ENCODE measurements at regions not wholly inside any gene's neighbourhood (a gene's known extent, or its start where the extent isn't known, plus 50 kb on each side); places are given as distances from the start of the nearest gene placed in this dataset.

DNA sequence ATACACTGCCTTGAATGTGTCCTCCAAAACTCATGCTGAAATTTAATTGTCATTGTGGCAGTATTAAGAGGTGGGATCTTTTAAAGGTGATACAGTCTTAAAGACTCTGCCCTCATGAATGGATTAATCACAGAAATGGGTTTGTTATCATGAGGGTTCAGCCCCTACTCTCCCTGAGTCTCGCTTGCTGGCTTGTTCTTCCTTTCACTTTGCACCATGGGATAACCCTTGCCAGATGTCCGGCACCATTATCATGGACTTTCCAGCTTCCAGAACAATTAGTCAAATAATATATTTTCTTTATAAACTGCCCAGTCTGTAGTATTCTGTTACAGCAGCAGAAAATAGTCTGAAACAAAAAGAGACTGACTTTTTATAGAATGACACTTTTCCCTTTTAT, 67.9 kb upstream of the TENT5A start:
- TF ChIP-seq ZNF263 (CRISPR knock-in tag; IDR thresholded peaks at IDR 0.05; ENCODE audit: low read depth) = no peak
- TF ChIP-seq FOXP1 (CRISPR knock-in tag; IDR thresholded peaks at IDR 0.05; ENCODE audit: borderline replicate concordance) = no peak
- TF ChIP-seq, protein P1, sequence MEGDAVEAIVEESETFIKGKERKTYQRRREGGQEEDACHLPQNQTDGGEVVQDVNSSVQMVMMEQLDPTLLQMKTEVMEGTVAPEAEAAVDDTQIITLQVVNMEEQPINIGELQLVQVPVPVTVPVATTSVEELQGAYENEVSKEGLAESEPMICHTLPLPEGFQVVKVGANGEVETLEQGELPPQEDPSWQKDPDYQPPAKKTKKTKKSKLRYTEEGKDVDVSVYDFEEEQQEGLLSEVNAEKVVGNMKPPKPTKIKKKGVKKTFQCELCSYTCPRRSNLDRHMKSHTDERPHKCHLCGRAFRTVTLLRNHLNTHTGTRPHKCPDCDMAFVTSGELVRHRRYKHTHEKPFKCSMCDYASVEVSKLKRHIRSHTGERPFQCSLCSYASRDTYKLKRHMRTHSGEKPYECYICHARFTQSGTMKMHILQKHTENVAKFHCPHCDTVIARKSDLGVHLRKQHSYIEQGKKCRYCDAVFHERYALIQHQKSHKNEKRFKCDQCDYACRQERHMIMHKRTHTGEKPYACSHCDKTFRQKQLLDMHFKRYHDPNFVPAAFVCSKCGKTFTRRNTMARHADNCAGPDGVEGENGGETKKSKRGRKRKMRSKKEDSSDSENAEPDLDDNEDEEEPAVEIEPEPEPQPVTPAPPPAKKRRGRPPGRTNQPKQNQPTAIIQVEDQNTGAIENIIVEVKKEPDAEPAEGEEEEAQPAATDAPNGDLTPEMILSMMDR (IDR thresholded peaks at IDR 0.05) = no peak
- no peak for TF ChIP-seq CREB1 (CRISPR knock-in tag; IDR thresholded peaks at IDR 0.05)
- no peak for TF ChIP-seq JUN (CRISPR knock-in tag; IDR thresholded peaks at IDR 0.05)
- no peak for TF ChIP-seq ESRRA (CRISPR knock-in tag; IDR thresholded peaks at IDR 0.05; ENCODE audit: borderline replicate concordance)
- TF ChIP-seq, protein P2, sequence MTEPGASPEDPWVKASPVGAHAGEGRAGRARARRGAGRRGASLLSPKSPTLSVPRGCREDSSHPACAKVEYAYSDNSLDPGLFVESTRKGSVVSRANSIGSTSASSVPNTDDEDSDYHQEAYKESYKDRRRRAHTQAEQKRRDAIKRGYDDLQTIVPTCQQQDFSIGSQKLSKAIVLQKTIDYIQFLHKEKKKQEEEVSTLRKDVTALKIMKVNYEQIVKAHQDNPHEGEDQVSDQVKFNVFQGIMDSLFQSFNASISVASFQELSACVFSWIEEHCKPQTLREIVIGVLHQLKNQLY (CRISPR knock-in tag; IDR thresholded peaks at IDR 0.05) = no peak
- TF ChIP-seq, protein P3, sequence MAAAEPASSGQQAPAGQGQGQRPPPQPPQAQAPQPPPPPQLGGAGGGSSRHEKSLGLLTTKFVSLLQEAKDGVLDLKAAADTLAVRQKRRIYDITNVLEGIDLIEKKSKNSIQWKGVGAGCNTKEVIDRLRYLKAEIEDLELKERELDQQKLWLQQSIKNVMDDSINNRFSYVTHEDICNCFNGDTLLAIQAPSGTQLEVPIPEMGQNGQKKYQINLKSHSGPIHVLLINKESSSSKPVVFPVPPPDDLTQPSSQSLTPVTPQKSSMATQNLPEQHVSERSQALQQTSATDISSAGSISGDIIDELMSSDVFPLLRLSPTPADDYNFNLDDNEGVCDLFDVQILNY (CRISPR knock-in tag; IDR thresholded peaks at IDR 0.05) = no peak
- TF ChIP-seq, protein P4, sequence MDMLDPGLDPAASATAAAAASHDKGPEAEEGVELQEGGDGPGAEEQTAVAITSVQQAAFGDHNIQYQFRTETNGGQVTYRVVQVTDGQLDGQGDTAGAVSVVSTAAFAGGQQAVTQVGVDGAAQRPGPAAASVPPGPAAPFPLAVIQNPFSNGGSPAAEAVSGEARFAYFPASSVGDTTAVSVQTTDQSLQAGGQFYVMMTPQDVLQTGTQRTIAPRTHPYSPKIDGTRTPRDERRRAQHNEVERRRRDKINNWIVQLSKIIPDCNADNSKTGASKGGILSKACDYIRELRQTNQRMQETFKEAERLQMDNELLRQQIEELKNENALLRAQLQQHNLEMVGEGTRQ (CRISPR knock-in tag; IDR thresholded peaks at IDR 0.05) = no peak
- TF ChIP-seq TEAD1 (CRISPR knock-in tag; IDR thresholded peaks at IDR 0.05) = no peak
- TF ChIP-seq NR2C2 (CRISPR knock-in tag; IDR thresholded peaks at IDR 0.05) = no peak
- no peak for TF ChIP-seq ATF1 (CRISPR knock-in tag; IDR thresholded peaks at IDR 0.05)

All from WTC11 (cell line).